ENCODE measurements at regions not wholly inside any gene's neighbourhood (a gene's known extent, or its start where the extent isn't known, plus 50 kb on each side); places are given as distances from the start of the nearest gene placed in this dataset.
"Not testable (repeated sequence)": the region's sequence is repeated elsewhere in the genome, so short reads cannot be mapped to it uniquely, and the experiment has no call there.

GRCh38 chr18:14222354-14223221 is 90.4 kb upstream of the ZNF519 start:
- not testable (repeated sequence) for H3K27ac Mint-ChIP-seq (ENCODE audit: low read depth); ATAC-seq (replicated peaks; ENCODE audit: extremely low read depth, poor library complexity, severe bottlenecking); H3K4me1 Mint-ChIP-seq; H3K27me3 Mint-ChIP-seq; H3K36me3 Mint-ChIP-seq (ENCODE audit: insufficient read depth); H3K9me3 Mint-ChIP-seq; DNase-seq (ENCODE audit: low spot score in 2 of 2); H3K4me3 Mint-ChIP-seq

GRCh38 chr18:14221689-14222088 is 89.5 kb upstream of the ZNF519 start:
- ATAC-seq (replicated peaks; ENCODE audit: extremely low read depth, poor library complexity, severe bottlenecking) (no peak), DNase-seq (ENCODE audit: low spot score in 2 of 2) (no peak)
- Mint-ChIP-seq H3K4me1 (no peaks in the 10 kb centered on the region), H3K36me3 (ENCODE audit: insufficient read depth) (peaks cover 6% of the 10 kb centered on the region), H3K4me3 (no peak overlapping the region), H3K27ac (ENCODE audit: low read depth) (no peak overlapping the region), H3K27me3 (no peaks in the 10 kb centered on the region), H3K9me3 (no peaks in the 10 kb centered on the region)

- not testable (repeated sequence) for H3K4me3 Mint-ChIP-seq; H3K27me3 Mint-ChIP-seq; DNase-seq (ENCODE audit: low spot score in 2 of 2); ATAC-seq (replicated peaks; ENCODE audit: extremely low read depth, poor library complexity, severe bottlenecking); H3K4me1 Mint-ChIP-seq; H3K36me3 Mint-ChIP-seq (ENCODE audit: insufficient read depth); H3K27ac Mint-ChIP-seq (ENCODE audit: low read depth); H3K9me3 Mint-ChIP-seq
Observed at GRCh38 chr18:14215952-14216351, 83.7 kb upstream of the ZNF519 start.

GRCh38 chr18:14203424-14203823 is 71.2 kb upstream of the ZNF519 start:
- H3K27ac Mint-ChIP-seq (ENCODE audit: low read depth): not testable (repeated sequence)

GRCh38 chr18:14190776-14191442 is 58.7 kb upstream of the ZNF519 start:
- H3K4me3 Mint-ChIP-seq; DNase-seq (ENCODE audit: low spot score in 2 of 2); H3K9me3 Mint-ChIP-seq; H3K27ac Mint-ChIP-seq (ENCODE audit: low read depth); H3K36me3 Mint-ChIP-seq (ENCODE audit: insufficient read depth); ATAC-seq (replicated peaks; ENCODE audit: extremely low read depth, poor library complexity, severe bottlenecking); H3K4me1 Mint-ChIP-seq; H3K27me3 Mint-ChIP-seq: not testable (repeated sequence)

More at GRCh38 chr18:14203424-14203823, 71.2 kb upstream of the ZNF519 start:
- ATAC-seq (replicated peaks; ENCODE audit: extremely low read depth, poor library complexity, severe bottlenecking); H3K27me3 Mint-ChIP-seq; H3K4me1 Mint-ChIP-seq; H3K4me3 Mint-ChIP-seq; DNase-seq (ENCODE audit: low spot score in 2 of 2); H3K36me3 Mint-ChIP-seq (ENCODE audit: insufficient read depth); H3K9me3 Mint-ChIP-seq: not testable (repeated sequence)

GRCh38 chr18:14189858-14190257 is 57.6 kb upstream of the ZNF519 start:
- no peaks in the 10 kb centered on the region for H3K27me3 Mint-ChIP-seq
- no peaks in the 10 kb centered on the region for H3K4me1 Mint-ChIP-seq
- no peak overlapping the region for H3K4me3 Mint-ChIP-seq
- peaks cover 1% of the 10 kb centered on the region for H3K36me3 Mint-ChIP-seq (ENCODE audit: insufficient read depth)
- H3K9me3 Mint-ChIP-seq: no peaks in the 10 kb centered on the region
- no peak for ATAC-seq (replicated peaks; ENCODE audit: extremely low read depth, poor library complexity, severe bottlenecking)
- DNase-seq (ENCODE audit: low spot score in 2 of 2): no peak
- H3K27ac Mint-ChIP-seq (ENCODE audit: low read depth): no peak overlapping the region

- H3K27ac Mint-ChIP-seq (ENCODE audit: low read depth); H3K36me3 Mint-ChIP-seq (ENCODE audit: insufficient read depth); H3K9me3 Mint-ChIP-seq; H3K4me3 Mint-ChIP-seq; ATAC-seq (replicated peaks; ENCODE audit: extremely low read depth, poor library complexity, severe bottlenecking); H3K27me3 Mint-ChIP-seq; DNase-seq (ENCODE audit: low spot score in 2 of 2); H3K4me1 Mint-ChIP-seq: not testable (repeated sequence)
Observed at GRCh38 chr18:14188751-14189406, 56.6 kb upstream of the ZNF519 start.
